ENCODE measurements at regions not wholly inside any gene's neighbourhood (a gene's known extent, or its start where the extent isn't known, plus 50 kb on each side); places are given as distances from the start of the nearest gene placed in this dataset.

- WGBS, 2 donors, result 79 to 84% methylated on average over 3 of the region's 3 CpGs
Observed at GRCh38 chr3:72195895-72196294, 410.9 kb upstream of the PROK2 start.

GRCh38 chr3:72194458-72194857, 409.5 kb upstream of the PROK2 start:
- intact Hi-C loops (cut with DNase I), result no loop called here
- H3K27ac ChIP-seq, result no peak overlapping the region
- no peak for TF ChIP-seq CTCF (IDR thresholded peaks at IDR 0.05)
- no peak for ATAC-seq
- no peaks in the 10 kb centered on the region for H3K9me3 ChIP-seq
- no peak overlapping the region for H3K4me3 ChIP-seq
- DNase-seq, result no peak
- FAIRE-seq, result no peak
- H3K36me3 ChIP-seq, result no peaks in the 10 kb centered on the region
- no peaks in the 10 kb centered on the region for H3K4me1 ChIP-seq
- H3K27me3 ChIP-seq, result no peaks in the 10 kb centered on the region
- 81 to 86% methylated on average over 6 of the region's 6 CpGs for WGBS, 2 donors

More at GRCh38 chr3:72195895-72196294, 410.9 kb upstream of the PROK2 start:
- ATAC-seq (no peak), FAIRE-seq (no peak), DNase-seq (no peak)
- H3K9me3 ChIP-seq, result no peaks in the 10 kb centered on the region
- no peaks in the 10 kb centered on the region for H3K4me1 ChIP-seq
- no peak overlapping the region for H3K4me3 ChIP-seq
- H3K27ac ChIP-seq, result no peak overlapping the region
- no peaks in the 10 kb centered on the region for H3K36me3 ChIP-seq
- H3K27me3 ChIP-seq, result no peaks in the 10 kb centered on the region
- TF ChIP-seq CTCF (IDR thresholded peaks at IDR 0.05), result no peak
- intact Hi-C loops (cut with DNase I), result no loop called here

- Histone ChIP-seq H3K36me3 (no peaks in the 10 kb centered on the region), H3K27ac (no peak overlapping the region), H3K9me3 (no peaks in the 10 kb centered on the region), H3K4me3 (no peak overlapping the region), H3K4me1 (no peaks in the 10 kb centered on the region), H3K27me3 (no peaks in the 10 kb centered on the region)
- DNase-seq (no peak), FAIRE-seq (no peak), ATAC-seq (no peak)
- 89 to 90% methylated on average over 11 of the region's 11 CpGs for WGBS, 2 donors
- no peak for TF ChIP-seq CTCF (IDR thresholded peaks at IDR 0.05)
- intact Hi-C loops (cut with DNase I), result no loop called here
Observed at GRCh38 chr3:72193771-72194430, 409.0 kb upstream of the PROK2 start.

- H3K27me3 ChIP-seq, result no peaks in the 10 kb centered on the region
- FAIRE-seq (no peak), DNase-seq (no peak), ATAC-seq (no peak)
- H3K27ac ChIP-seq, result no peak overlapping the region
- no peaks in the 10 kb centered on the region for H3K9me3 ChIP-seq
- intact Hi-C loops (cut with DNase I), result no loop called here
- H3K4me1 ChIP-seq, result no peaks in the 10 kb centered on the region
- no peak overlapping the region for H3K4me3 ChIP-seq
- WGBS, 2 donors, result 83 to 91% methylated on average over 3 of the region's 3 CpGs
- H3K36me3 ChIP-seq, result no peaks in the 10 kb centered on the region
- no peak for TF ChIP-seq CTCF (IDR thresholded peaks at IDR 0.05)
Observed at GRCh38 chr3:72192572-72192971, 407.6 kb upstream of the PROK2 start.

- FAIRE-seq (no peak), ATAC-seq (no peak), DNase-seq (no peak)
- intact Hi-C loops (cut with DNase I), result no loop called here
- Histone ChIP-seq H3K27ac (no peak overlapping the region), H3K4me1 (no peaks in the 10 kb centered on the region), H3K36me3 (no peaks in the 10 kb centered on the region), H3K4me3 (no peak overlapping the region), H3K9me3 (no peaks in the 10 kb centered on the region), H3K27me3 (no peaks in the 10 kb centered on the region)
- no peak for TF ChIP-seq CTCF (IDR thresholded peaks at IDR 0.05)
- 83 to 86% methylated on average over 4 of the region's 4 CpGs for WGBS, 2 donors
Observed at GRCh38 chr3:72191209-72191960, 406.4 kb upstream of the PROK2 start.
